ENCODE measurements at regions not wholly inside any gene's neighbourhood (a gene's known extent, or its start where the extent isn't known, plus 50 kb on each side); places are given as distances from the start of the nearest gene placed in this dataset.
"Not testable (repeated sequence)": the region's sequence is repeated elsewhere in the genome, so short reads cannot be mapped to it uniquely, and the experiment has no call there.

DNA sequence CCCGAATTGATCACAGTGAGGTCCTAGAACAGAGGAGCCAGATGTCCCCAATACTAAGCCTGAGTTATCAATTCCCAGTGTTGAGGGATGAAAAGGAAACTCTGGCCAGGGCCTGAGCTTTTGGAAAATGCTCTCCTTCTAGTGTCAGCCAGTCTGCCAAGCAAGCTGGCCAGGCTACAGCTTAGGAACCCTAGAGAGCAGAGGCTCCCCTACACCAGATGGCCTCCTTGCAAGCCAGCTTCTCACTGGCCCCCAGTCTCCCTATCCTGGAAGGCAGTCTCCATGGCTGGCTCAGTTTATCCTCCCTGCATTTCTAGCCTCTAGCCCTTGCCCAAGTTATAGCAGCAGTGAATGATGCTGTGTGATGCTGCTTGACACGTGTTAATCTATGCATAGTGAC is 204.7 kb upstream of the WWC1 start:
- Mint-ChIP-seq H3K36me3 (no peaks in the 10 kb centered on the region), H3K27me3 (peaks cover 13% of the 10 kb centered on the region), H3K4me1 (ENCODE audit: low read depth) (no peaks in the 10 kb centered on the region), H3K4me3 (no peak overlapping the region), H3K27ac (no peak overlapping the region), H3K9me3 (ENCODE audit: low read depth) (peaks cover 7% of the 10 kb centered on the region)

DNA sequence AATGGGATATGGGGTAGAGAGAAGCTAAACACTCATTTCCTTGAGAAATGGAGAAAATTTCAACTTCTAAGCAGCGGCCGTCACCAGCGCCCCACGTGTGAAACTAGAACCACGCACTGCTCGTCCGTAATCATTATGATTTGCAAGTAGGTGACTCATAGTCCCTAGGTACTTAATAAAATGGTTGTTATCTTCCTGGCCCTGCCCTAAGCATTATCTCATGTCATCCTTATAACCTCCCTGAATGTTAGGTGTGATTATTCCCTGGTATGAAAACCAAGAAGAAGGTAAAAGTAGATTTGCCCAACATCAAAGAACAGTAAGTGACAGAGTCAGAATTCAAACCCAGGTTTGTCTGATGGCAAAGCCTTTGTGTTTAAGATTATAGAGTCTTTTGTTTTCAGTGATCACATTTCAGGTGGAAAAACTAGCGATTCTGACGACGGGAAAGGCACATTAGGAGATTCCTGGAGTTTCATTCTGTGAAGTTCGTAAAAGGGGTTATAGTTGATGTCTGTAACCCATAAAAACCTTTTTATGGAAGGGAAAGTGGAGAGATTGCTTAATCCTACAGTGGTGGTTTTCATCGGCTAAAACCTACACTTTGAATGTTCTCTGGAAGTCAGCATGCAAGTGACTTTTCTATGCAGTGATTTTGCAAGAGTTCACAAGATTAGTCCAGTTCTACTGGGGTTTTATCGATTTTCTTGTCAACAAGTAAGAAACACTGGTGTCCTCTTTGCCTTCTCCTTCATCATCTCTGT is 202.9 kb upstream of the WWC1 start:
- H3K4me3 Mint-ChIP-seq = no peak overlapping the region
- H3K36me3 Mint-ChIP-seq = no peaks in the 10 kb centered on the region
- no peaks in the 10 kb centered on the region for H3K4me1 Mint-ChIP-seq (ENCODE audit: low read depth)
- peaks cover 7% of the 10 kb centered on the region for H3K9me3 Mint-ChIP-seq (ENCODE audit: low read depth)
- H3K27ac Mint-ChIP-seq = no peak overlapping the region
- peaks cover 13% of the 10 kb centered on the region for H3K27me3 Mint-ChIP-seq

DNA sequence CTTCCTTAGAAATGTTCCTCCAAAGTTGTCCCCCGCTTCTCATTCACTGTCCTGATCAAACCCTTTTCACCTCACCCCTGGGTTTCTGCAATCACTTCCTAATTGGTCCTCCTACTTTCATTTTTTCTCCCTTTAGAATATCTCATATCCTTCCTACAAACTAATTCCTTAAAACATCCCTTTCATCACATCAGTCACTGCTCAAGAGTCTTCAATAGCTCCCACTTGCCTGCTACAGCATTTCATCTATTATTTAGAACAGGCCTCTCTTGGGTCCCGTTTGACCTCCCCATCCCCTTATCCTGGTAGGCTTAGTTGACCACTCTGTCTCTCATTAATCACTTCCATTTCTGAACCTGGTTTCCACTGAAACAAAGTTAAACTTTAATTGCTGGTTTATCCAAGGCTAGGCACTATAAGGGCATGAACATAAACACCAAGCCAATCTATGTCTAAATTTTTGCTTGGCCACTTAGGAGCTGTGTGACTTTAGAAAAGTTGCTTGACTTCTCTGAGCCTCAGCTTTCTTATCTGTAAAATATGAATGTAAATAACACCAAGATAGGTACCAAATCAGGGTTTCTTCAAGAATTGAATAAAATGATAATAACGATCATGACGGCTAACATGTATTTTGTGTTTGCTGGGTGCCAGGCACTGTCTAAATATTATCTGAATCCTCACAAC is 202.1 kb upstream of the WWC1 start:
- no peaks in the 10 kb centered on the region for H3K36me3 Mint-ChIP-seq

DNA sequence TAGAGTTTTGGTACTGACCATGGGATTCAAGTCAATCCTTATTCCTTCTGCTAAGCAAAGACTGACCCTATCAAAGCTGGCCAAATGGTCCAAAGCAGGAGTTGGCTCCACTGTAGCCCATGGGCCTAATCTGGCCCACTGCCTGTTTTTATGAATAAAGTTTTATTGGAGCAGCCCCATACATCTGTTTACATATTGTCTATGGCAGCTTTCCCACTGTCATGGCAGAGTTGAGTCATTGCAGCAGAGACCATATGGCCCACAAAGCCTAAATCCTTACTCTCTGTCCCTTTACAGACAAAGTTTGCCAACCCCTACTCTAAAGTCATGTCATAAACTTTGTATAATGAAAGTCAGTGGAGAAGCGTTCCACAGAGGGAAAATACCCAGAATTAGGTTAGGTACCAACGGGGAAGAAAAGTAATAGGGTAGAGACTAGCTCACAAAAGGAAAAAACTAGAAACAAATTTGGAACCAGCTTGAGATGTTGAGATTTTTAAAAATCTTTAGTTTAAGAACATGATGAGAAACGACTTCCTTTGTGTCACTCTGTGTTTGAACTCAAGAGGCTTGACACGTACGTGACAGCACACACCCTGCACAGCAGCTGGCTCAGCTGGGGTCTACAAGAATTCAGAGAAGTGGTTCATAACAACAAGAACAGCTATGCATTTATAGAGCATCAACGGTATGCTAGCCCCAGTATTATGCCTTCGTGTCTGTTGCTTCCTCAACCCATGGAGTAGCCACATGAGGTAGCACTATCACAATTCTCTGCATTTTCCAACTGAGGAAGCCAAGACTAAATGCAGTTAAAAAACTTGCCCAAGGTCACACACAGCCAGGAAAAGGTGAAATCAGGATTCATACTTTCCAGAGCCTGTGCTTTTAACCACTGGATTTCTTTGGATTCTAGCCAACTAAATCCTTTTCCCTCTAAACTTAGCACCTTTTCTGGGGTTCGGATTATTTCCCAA is 198.9 kb upstream of the WWC1 start:
- Mint-ChIP-seq H3K4me1 (ENCODE audit: low read depth) (no peaks in the 10 kb centered on the region), H3K4me3 (no peak overlapping the region), H3K9me3 (ENCODE audit: low read depth) (no peaks in the 10 kb centered on the region)

More for the DNA sequence above, 202.1 kb upstream of the WWC1 start:
- no peaks in the 10 kb centered on the region for H3K4me1 Mint-ChIP-seq (ENCODE audit: low read depth)
- H3K4me3 Mint-ChIP-seq = no peak overlapping the region
- peaks cover under 1% of the 10 kb centered on the region for H3K9me3 Mint-ChIP-seq (ENCODE audit: low read depth)
- H3K27ac Mint-ChIP-seq = no peak overlapping the region
- H3K27me3 Mint-ChIP-seq = peaks cover 7% of the 10 kb centered on the region

DNA sequence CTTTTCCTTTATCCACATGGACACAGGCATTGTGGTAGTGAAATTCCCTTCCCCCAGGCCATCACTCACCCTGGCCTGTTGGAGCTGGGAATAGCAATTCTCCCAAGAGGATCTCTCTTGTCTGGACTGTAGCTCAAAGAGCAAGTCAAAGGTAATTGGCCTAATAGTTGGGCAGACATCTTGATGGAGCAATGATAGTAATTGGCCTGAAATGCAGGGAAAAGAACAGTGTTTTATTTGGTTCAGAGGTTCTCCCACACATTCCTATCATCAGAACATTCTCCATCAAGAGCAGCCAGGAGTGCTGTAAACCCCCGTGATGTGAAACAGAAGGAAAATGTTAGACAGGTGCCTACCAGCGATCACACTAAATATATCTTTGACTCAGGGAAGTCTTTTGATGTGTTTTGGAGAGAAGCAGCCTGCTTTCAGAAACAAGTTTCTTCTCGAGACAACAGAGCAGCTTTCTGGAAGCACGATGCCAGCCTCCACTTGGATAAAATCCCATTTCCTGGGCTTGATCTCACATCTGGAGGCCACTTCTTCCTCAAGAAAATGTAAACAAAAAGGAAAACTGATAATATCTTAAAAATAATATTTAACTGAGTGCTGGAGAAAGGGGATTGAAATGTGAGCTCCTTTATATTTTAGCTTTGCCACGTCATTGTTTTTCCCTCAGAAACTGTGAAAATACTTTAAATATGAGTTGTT is 198.1 kb upstream of the WWC1 start:
- no peak overlapping the region for H3K4me3 Mint-ChIP-seq
- no peaks in the 10 kb centered on the region for H3K36me3 Mint-ChIP-seq
- H3K27me3 Mint-ChIP-seq = peaks cover 3% of the 10 kb centered on the region
- no peaks in the 10 kb centered on the region for H3K4me1 Mint-ChIP-seq (ENCODE audit: low read depth)
- no peaks in the 10 kb centered on the region for H3K9me3 Mint-ChIP-seq (ENCODE audit: low read depth)
- no peak overlapping the region for H3K27ac Mint-ChIP-seq

More for the DNA sequence above, 198.9 kb upstream of the WWC1 start:
- H3K36me3 Mint-ChIP-seq = no peaks in the 10 kb centered on the region
- H3K27me3 Mint-ChIP-seq = peaks cover 3% of the 10 kb centered on the region
- H3K27ac Mint-ChIP-seq = no peak overlapping the region

DNA sequence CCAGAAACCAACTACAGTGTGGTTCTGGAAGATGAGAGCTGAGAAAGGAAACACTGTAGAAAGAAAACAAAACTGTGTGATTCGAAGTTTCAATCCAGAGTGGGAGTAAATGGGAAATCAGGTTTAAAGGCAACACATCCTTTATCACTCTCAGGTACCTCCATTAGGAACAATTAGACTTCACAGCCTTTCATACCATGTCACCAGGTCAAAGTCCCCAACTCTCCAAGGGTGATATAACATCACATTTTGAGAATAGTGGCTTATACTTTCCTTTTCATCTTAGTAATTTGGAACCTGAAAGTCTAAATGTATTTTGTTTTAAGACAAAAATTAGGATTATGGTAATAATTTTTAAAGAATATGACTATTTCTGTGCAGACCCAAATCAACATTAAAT is 194.9 kb upstream of the WWC1 start:
- no peaks in the 10 kb centered on the region for H3K36me3 Mint-ChIP-seq
- no peak overlapping the region for H3K27ac Mint-ChIP-seq
- H3K4me3 Mint-ChIP-seq = no peak overlapping the region
- no peaks in the 10 kb centered on the region for H3K4me1 Mint-ChIP-seq (ENCODE audit: low read depth)
- H3K27me3 Mint-ChIP-seq = no peaks in the 10 kb centered on the region
- no peaks in the 10 kb centered on the region for H3K9me3 Mint-ChIP-seq (ENCODE audit: low read depth)

DNA sequence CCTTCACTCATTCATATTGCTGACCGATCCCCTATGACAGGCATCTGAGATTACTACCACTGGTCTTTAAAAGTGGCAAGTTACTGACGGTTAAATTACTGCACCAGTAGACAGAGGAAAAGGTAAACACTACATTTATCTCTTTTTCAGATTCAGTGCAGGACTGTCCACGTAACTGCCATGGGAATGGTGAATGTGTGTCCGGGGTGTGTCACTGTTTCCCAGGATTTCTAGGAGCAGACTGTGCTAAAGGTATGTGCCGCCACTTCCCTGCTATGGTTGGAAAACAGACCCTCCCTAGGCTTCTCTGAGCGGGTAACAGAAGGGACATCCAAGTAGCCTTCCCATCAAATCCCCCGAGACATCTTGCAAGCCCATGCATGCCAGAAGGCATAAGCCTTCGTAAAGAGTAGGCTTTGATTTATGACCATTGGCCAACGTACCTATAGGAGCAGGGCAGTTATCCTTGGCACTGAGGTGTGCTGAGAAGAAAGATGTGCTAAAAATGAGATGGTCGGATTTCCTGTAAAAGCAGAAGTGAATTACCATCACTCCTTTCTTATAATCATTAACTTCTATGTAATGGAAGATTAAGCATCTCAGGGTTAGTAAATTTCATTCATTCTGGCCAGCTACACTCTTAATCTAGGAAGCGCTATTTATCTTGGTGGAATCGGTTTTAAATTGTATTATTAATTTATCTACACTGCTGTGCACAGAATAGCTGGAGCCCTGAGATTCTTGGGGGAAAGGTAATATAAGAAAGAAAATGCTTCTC is 193.4 kb upstream of the WWC1 start:
- Mint-ChIP-seq H3K9me3 (ENCODE audit: low read depth) (no peaks in the 10 kb centered on the region), H3K36me3 (no peaks in the 10 kb centered on the region), H3K27ac (no peak overlapping the region), H3K4me1 (ENCODE audit: low read depth) (no peaks in the 10 kb centered on the region), H3K4me3 (no peak overlapping the region), H3K27me3 (no peaks in the 10 kb centered on the region)

DNA sequence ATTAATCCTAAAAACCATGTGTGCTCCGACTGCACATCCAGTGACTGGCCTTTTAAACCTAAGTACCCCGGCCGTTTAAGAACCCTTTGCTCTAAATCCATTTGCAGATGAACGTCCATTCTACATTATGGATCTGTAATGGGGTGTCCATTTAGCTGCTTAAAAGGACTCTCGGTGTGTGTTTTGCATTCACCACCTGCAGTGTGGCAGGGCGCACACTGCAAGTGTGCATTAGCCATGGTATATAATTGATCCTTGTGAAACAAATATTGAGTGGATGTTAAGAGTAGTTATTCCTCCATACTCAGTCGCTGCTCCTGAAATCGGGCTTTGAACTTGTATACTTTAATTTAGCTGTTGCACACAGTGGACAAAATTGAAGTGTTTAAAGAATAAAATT is 190.1 kb upstream of the WWC1 start:
- H3K36me3 Mint-ChIP-seq = no peaks in the 10 kb centered on the region
- H3K27ac Mint-ChIP-seq = no peak overlapping the region
- no peak overlapping the region for H3K4me3 Mint-ChIP-seq
- H3K4me1 Mint-ChIP-seq (ENCODE audit: low read depth) = no peaks in the 10 kb centered on the region
- no peaks in the 10 kb centered on the region for H3K9me3 Mint-ChIP-seq (ENCODE audit: low read depth)
- no peaks in the 10 kb centered on the region for H3K27me3 Mint-ChIP-seq

DNA sequence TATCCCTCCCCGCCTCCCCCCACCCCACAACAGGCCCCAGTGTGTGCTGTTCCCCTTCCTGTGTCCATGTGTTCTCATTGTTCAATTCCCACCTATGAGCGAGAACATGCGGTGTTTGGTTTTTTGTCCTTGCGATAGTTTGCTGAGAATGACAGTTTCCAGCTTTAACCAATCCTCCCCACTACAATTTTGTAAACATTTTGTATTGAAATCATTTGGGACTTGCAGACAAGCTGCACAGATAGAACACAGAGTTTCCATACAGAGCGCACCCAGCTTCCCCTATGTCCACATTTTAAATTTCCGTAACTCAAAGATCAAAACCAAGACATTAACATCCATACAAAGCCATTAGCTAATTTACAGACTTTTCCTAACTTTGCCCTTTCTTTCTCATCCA is 188.4 kb upstream of the WWC1 start:
- H3K9me3 Mint-ChIP-seq (ENCODE audit: low read depth); H3K36me3 Mint-ChIP-seq: not testable (repeated sequence)

DNA sequence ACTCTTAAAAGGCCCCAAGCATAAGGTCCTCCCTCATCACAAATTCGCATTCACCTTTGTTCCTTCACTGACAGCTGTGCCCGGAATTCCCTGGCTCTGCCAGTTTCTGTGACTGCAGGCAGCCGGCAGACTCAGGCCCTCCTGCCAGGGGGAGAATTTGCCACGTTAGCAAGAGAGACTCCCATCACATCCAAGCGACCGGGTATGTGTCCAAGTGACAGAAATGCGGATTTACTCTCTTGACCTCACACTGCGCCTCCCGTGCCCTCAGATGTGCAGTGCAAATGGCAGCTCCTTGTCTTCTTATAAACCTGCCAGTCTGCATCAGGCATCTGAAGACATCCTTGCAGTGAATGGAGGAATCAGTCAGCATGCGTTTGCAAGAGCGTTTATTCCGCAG is 187.1 kb upstream of the WWC1 start:
- Mint-ChIP-seq H3K27ac (no peak overlapping the region), H3K4me1 (ENCODE audit: low read depth) (no peaks in the 10 kb centered on the region), H3K9me3 (ENCODE audit: low read depth) (no peaks in the 10 kb centered on the region), H3K36me3 (no peaks in the 10 kb centered on the region), H3K4me3 (no peak overlapping the region), H3K27me3 (no peaks in the 10 kb centered on the region)

More for the DNA sequence above, 188.4 kb upstream of the WWC1 start:
- H3K27ac Mint-ChIP-seq; H3K4me3 Mint-ChIP-seq; H3K27me3 Mint-ChIP-seq; H3K4me1 Mint-ChIP-seq (ENCODE audit: low read depth): not testable (repeated sequence)

DNA sequence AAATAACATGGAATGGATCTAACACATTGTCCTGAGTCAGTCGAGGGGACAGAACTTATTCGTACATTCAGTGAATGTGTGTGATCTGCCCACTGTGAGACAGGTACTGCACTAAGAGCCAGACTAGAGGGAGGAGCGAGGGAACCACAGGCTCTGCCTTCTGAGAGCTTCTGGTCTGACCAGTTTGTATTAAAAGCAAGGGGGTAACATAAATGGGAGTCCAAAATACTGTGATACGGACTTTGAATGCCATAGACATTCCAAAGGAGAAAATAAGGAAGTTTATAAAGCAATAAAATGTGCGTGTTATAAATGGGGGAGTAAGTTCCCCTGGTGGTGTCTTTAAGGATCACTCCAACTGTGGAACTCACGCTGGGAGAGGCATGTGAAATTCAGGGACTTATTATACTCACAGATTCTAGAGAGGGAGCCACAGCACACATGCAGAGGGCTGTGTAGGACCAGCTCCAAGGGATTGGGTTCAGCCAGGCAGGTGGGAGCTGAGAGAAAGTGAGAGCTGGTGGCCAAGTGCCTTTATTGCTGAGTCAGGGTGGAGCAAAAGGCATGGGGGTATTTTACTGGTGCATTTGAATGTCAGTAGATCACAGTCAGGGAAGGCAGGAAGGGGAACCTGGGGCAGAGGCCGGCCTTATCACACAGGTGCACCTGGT is 186.5 kb upstream of the WWC1 start:
- Mint-ChIP-seq H3K4me1 (ENCODE audit: low read depth) (no peaks in the 10 kb centered on the region), H3K27ac (no peak overlapping the region), H3K27me3 (no peaks in the 10 kb centered on the region), H3K36me3 (no peaks in the 10 kb centered on the region), H3K9me3 (ENCODE audit: low read depth) (no peaks in the 10 kb centered on the region), H3K4me3 (no peak overlapping the region)

DNA sequence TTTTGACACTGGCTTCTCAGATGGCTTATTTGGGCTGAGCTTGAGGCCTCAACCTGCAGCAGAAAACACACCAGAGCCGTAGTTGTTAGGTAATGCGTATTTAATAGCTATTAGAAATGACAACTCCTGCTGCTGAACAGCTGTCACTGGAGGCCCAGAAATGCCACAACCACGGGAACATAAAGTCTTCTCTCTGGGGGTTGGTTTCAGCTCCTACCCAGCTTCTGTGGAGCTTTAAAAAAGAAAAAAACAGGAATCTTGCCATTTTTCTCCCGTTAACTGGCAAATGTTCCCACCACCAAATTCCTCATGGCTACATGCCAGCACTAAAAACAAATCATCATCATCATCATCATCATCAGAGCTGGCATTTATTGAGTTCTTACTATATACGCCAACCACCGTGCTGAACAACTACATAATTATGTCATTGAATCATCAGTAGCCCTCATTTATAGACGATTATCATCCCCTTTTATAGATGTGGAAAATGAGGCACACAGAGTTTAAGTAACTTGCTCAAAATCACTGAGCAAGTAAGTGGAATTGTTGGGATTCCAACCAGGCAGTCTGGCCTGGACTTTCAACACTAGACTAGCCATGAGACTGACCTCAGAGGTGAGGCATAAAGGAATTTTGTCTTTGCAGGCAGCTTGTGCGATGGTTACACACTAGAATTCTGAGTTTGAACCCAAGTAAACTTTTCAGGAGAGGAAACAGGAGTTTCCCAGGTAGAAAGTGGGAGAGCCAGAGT is 185.3 kb upstream of the WWC1 start:
- no peak overlapping the region for H3K4me3 Mint-ChIP-seq
- no peaks in the 10 kb centered on the region for H3K27me3 Mint-ChIP-seq
- H3K9me3 Mint-ChIP-seq (ENCODE audit: low read depth) = no peaks in the 10 kb centered on the region
- H3K27ac Mint-ChIP-seq = no peak overlapping the region
- H3K4me1 Mint-ChIP-seq (ENCODE audit: low read depth) = no peaks in the 10 kb centered on the region
- H3K36me3 Mint-ChIP-seq = no peaks in the 10 kb centered on the region

DNA sequence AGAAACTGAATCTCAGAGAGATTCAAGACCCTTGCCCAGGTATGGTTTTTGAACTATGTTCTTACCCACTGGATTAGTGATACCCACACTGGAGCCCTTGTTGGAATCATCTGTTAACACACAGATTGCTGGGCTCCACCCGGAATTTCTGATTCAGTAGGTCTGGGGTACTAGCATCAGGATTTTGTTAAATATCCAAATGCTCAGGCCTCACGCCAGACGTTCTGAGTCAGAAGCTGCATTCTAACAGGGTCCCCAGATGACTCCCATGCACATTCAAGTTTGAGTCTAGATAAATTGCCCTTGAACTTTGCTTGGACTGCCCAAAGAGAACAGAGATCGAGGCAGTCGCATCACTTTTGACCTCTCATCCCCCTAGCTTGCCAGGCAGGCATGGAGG is 182.0 kb upstream of the WWC1 start:
- no peak overlapping the region for H3K4me3 Mint-ChIP-seq
- no peaks in the 10 kb centered on the region for H3K4me1 Mint-ChIP-seq (ENCODE audit: low read depth)
- no peak overlapping the region for H3K27ac Mint-ChIP-seq
- H3K36me3 Mint-ChIP-seq = no peaks in the 10 kb centered on the region
- no peaks in the 10 kb centered on the region for H3K9me3 Mint-ChIP-seq (ENCODE audit: low read depth)
- H3K27me3 Mint-ChIP-seq = peaks cover 4% of the 10 kb centered on the region
